ENCODE measurements at regions not wholly inside any gene's neighbourhood (a gene's known extent, or its start where the extent isn't known, plus 50 kb on each side); places are given as distances from the start of the nearest gene placed in this dataset.

- no peak overlapping the region for H3K9ac ChIP-seq (replicated peaks; ENCODE audit: extremely low read depth, insufficient read depth, low read length)
- no peaks in the 10 kb centered on the region for H3K9me3 ChIP-seq (replicated peaks; ENCODE audit: control insufficient read depth, insufficient read depth, low read length)
- H3K36me3 ChIP-seq (ENCODE audit: control insufficient read depth in 2 of 2, extremely low read depth in 1 of 2, insufficient read depth in 2 of 2, low read length in 2 of 2): no peaks in the 10 kb centered on the region
- ChIA-PET CTCF (no interaction called here), POLR2A (no interaction called here)
- no peaks in the 10 kb centered on the region for H3K27me3 ChIP-seq (ENCODE audit: control insufficient read depth in 2 of 2, insufficient read depth in 2 of 2, low read length in 2 of 2)
- no peak overlapping the region for H2AFZ ChIP-seq (ENCODE audit: low read depth, low read length)
- dilution Hi-C loops (cut with MboI; ENCODE audit: extremely low pct_ligation_motif_present, low sequenced_read_pairs): no loop called here
- no peak overlapping the region for H3K4me3 ChIP-seq (replicated peaks in 1 of 3; ENCODE audit: insufficient read depth in 1 of 3, low read depth in 1 of 3, low read length in 3 of 3)
- TF ChIP-seq GATA2 (IDR thresholded peaks at IDR 0.05; ENCODE audit: insufficient read depth, insufficient read length, low read depth, low read length): no peak
- no peak for TF ChIP-seq POLR2A (IDR thresholded peaks at IDR 0.05; ENCODE audit: low read depth, low read length)
- TF ChIP-seq FOS (IDR thresholded peaks at IDR 0.05; ENCODE audit: borderline replicate concordance, insufficient read depth, low read length): no peak
- TF ChIP-seq MAX (IDR thresholded peaks at IDR 0.05; ENCODE audit: insufficient read depth, insufficient read length): no peak
- TF ChIP-seq EZH2 (IDR thresholded peaks at IDR 0.05; ENCODE audit: borderline replicate concordance, low read depth, low read length, severe bottlenecking): no peak
- no peak for TF ChIP-seq CTCF (IDR thresholded peaks at IDR 0.05; ENCODE audit: extremely low read depth in 1 of 2, insufficient read depth in 1 of 2, low read depth in 1 of 2, low read length in 2 of 2)
- no peak for TF ChIP-seq POLR2AphosphoS5 (IDR thresholded peaks at IDR 0.05; ENCODE audit: insufficient read depth, low read depth, low read length)
- no peak for TF ChIP-seq JUN (IDR thresholded peaks at IDR 0.05; ENCODE audit: borderline replicate concordance, insufficient read depth, insufficient read length, low read depth)
- TF ChIP-seq MYC (IDR thresholded peaks at IDR 0.05; ENCODE audit: low read depth, low read length): no peak
- FAIRE-seq (no peak), DNase-seq (ENCODE audit: low read depth, low spot score) (no peak)
- H3K4me2 ChIP-seq (ENCODE audit: insufficient read depth, low read length): no peak overlapping the region
- H4K20me1 ChIP-seq (replicated peaks; ENCODE audit: control insufficient read depth, extremely low read depth, insufficient read depth, low read length): no peaks in the 10 kb centered on the region
- BruUV-seq (replicated peaks): no TSS peak
- H3K79me2 ChIP-seq (ENCODE audit: control insufficient read depth, insufficient read depth, low read length): no peaks in the 10 kb centered on the region
- no peak overlapping the region for H3K27ac ChIP-seq (ENCODE audit: insufficient read depth, low read depth, low read length)
- intact Hi-C loops (cut with micrococcal nuclease): no loop called here
- H3K9me1 ChIP-seq (replicated peaks; ENCODE audit: control insufficient read depth, extremely low read depth, insufficient read depth, low read length): no peaks in the 10 kb centered on the region
- H3K4me1 ChIP-seq (ENCODE audit: control insufficient read depth, extremely low read depth, insufficient read depth, low read length): no peaks in the 10 kb centered on the region
These were observed 50.2 kb upstream of the TIAM1 start for GRCh38 chr21:31394309-31394708.
